ENCODE measurements at regions not wholly inside any gene's neighbourhood (a gene's known extent, or its start where the extent isn't known, plus 50 kb on each side); places are given as distances from the start of the nearest gene placed in this dataset.
"Not testable (repeated sequence)": the region's sequence is repeated elsewhere in the genome, so short reads cannot be mapped to it uniquely, and the experiment has no call there.

DNA sequence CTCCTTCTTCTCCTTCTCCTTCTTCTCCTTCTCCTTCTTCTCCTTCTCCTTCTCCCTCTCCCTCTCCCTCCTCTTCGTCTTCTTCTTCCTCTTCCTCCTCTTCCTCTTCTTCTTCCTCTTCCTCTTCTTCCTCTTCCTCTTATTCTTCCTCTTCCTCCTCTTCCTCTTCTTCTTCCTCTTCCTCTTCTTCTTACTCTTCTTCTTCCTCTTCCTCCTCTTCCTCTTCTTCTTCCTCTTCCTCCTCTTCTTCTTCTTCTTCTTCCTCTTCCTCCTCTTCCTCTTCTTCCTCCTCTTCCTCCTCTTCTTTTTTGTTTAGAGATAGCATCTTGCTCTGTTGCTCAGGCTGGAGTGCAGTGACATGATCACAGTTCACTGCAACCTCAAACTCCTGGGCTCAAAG lies 97.7 kb upstream of the MPHOSPH6 start:
- TF ChIP-seq, protein P1, sequence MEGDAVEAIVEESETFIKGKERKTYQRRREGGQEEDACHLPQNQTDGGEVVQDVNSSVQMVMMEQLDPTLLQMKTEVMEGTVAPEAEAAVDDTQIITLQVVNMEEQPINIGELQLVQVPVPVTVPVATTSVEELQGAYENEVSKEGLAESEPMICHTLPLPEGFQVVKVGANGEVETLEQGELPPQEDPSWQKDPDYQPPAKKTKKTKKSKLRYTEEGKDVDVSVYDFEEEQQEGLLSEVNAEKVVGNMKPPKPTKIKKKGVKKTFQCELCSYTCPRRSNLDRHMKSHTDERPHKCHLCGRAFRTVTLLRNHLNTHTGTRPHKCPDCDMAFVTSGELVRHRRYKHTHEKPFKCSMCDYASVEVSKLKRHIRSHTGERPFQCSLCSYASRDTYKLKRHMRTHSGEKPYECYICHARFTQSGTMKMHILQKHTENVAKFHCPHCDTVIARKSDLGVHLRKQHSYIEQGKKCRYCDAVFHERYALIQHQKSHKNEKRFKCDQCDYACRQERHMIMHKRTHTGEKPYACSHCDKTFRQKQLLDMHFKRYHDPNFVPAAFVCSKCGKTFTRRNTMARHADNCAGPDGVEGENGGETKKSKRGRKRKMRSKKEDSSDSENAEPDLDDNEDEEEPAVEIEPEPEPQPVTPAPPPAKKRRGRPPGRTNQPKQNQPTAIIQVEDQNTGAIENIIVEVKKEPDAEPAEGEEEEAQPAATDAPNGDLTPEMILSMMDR (IDR thresholded peaks at IDR 0.05), result not testable (repeated sequence)
- not testable (repeated sequence) for TF ChIP-seq POLR2A (IDR thresholded peaks at IDR 0.05)

Data from prostate gland (tissue), 2 donors.